Choroid plexus epithelial cell (primary cell): ENCODE measurements at regions not wholly inside any gene's neighbourhood (a gene's known extent, or its start where the extent isn't known, plus 50 kb on each side); places are given as distances from the start of the nearest gene placed in this dataset.

ENCODE experiments used
- DNase-seq: peaks from one replicate; pipeline ENCODE4 v3.0.0-alpha.2; 2010; ENCODE audit warnings: low read depth
- H3K4me3 ChIP-seq: 2 replicates; pipeline ENCODE4 v1.5.1; 2011; ENCODE audit warnings: low read depth, mild to moderate bottlenecking, control low read depth, low read length, moderate library complexity
- TF ChIP-seq, protein P1 (sequence below): conservative IDR thresholded peaks from 2 replicates; pipeline ENCODE4 v1.5.1; 2011; ENCODE audit warnings: low read depth, mild to moderate bottlenecking, control low read depth, inconsistent platforms, low read length, moderate library complexity

DNA sequence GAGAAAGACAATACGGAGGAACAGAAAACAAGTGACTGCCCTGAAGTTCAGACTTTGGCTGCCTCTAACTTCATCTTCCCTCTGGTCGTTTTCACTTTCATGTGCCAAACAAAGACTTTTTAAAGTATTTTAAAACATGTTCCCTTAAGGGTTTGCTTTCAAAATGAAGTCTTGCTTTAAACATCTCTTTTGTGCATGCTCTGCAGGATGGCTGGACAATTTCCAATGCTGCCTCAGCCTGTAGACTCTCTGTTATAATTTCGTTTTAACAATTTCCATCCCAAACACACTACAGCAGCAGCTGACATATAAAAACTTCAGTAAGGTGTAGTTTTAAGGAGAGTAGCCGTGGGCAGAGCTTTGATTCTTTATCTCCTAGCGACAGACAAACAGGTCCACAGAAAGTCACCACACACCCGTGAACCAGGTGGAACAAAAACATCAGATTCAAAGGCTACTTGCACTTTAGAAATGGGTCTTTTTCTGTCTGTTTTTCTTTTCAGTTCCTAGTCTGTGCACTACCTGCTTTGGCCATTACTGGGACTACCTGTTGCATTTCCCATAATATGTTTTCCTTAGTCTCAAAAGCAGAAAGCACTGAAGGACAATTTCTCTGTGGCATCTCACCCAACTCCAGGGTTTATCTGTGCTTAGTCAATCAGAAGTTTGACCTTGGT, 308.9 kb downstream of the DTWD2 start:
- TF ChIP-seq, protein P1, sequence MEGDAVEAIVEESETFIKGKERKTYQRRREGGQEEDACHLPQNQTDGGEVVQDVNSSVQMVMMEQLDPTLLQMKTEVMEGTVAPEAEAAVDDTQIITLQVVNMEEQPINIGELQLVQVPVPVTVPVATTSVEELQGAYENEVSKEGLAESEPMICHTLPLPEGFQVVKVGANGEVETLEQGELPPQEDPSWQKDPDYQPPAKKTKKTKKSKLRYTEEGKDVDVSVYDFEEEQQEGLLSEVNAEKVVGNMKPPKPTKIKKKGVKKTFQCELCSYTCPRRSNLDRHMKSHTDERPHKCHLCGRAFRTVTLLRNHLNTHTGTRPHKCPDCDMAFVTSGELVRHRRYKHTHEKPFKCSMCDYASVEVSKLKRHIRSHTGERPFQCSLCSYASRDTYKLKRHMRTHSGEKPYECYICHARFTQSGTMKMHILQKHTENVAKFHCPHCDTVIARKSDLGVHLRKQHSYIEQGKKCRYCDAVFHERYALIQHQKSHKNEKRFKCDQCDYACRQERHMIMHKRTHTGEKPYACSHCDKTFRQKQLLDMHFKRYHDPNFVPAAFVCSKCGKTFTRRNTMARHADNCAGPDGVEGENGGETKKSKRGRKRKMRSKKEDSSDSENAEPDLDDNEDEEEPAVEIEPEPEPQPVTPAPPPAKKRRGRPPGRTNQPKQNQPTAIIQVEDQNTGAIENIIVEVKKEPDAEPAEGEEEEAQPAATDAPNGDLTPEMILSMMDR = no peak
- no peak overlapping the region for H3K4me3 ChIP-seq
- DNase-seq = peak; percentile 5

DNA sequence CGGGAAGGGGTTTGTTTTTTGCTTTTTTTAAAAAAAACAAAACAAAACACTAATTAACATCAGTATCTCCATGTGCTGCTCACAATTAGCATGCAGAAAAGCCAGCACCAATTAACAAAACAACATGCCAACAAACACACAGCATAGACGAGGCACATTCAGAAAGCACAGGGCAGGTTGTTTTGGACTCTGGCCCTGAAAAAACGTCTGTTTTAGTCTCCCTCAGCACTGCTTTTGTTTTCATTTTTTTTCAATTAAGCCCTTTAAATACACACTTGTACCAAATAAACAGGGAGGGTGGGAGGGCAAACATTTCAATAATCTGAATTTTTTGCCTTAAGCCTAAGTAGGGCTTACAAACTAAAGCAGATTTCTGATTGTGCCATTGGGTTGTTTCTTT, 309.6 kb downstream of the DTWD2 start:
- no peak overlapping the region for H3K4me3 ChIP-seq
- DNase-seq = no peak
- TF ChIP-seq, protein P1 = no peak

DNA sequence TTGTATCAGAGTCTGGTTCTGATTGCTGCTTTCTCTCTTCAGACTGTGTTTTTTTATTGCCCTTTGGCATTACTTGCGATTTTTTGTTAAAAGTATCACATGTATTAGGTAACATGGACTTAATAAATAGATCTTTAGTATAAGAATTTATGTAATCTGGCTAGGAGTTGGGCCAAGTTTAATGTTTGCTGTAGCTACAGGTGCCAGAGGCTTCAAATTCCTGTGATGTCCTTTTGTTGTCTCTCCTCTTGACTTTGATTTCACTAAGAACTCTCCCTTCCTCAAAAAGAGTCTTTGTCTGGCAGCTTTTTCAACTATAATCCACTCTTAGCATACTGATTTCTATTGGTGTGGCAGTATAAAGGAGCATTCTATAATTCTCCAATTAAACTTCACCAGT, 313.1 kb downstream of the DTWD2 start:
- DNase-seq = no peak
- TF ChIP-seq, protein P1 = no peak

DNA sequence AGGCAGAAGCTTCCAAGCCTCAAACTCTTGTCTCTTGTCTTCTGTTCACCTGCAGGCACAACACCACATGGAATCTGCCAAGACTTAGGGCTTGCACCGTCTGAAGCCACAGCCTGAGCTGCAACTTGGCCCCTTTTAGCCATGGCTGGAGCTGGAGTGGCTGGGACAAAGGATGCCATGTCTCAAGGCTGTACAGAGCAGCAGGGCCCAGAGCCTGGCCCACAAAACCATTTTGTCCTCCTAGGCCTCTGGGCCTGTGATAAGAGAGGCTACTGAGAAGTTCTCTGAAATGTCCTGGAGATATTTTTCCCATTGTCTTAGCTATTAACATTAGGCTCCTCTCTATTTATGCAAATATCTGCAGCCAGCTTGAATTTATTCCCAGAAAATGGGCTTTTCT, 330.8 kb downstream of the DTWD2 start:
- H3K4me3 ChIP-seq = no peak overlapping the region
- DNase-seq = no peak
- TF ChIP-seq, protein P1 = no peak

More for the DNA sequence above, 313.1 kb downstream of the DTWD2 start:
- H3K4me3 ChIP-seq = no peak overlapping the region

DNA sequence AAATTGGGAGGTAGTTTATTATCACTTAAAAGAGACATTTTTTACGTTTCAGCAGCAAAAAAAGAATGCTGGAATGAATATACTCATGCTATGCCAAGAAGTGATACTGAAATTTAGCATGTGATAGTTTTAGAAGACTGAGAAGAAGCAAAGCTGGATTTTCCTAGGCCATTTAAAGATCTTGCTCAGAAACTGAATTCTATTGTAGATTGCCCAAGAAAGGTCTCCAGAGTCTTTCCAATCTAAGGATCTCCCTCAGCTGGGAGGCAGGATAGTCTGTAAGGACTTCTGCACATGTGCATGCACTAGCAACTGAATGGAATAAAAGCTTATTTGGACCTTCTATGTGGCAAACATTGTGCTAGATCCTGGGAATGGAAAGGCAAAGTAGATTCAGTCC, 334.5 kb downstream of the DTWD2 start:
- no peak overlapping the region for H3K4me3 ChIP-seq
- DNase-seq = no peak
- TF ChIP-seq, protein P1 = no peak

DNA sequence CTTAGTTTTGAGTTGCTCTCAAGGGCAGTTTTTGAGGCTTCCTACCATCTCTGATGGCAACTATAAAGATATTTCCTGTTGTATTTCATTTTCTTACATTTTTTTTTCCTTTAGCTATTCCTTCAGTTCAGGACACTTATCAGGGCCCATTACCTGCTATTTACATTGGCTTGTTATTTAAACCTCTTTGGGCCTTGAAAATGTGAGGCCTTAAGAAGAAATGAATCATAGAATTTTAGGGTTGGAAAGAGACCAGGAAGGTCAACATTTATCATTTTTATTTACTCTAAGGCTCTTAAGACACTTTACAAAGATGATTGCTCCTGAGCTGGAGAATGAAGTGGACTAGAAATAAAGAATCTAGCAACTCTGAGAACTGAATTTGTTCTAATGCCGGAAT, 335.2 kb downstream of the DTWD2 start:
- no peak overlapping the region for H3K4me3 ChIP-seq
- TF ChIP-seq, protein P1 = no peak
- no peak for DNase-seq

DNA sequence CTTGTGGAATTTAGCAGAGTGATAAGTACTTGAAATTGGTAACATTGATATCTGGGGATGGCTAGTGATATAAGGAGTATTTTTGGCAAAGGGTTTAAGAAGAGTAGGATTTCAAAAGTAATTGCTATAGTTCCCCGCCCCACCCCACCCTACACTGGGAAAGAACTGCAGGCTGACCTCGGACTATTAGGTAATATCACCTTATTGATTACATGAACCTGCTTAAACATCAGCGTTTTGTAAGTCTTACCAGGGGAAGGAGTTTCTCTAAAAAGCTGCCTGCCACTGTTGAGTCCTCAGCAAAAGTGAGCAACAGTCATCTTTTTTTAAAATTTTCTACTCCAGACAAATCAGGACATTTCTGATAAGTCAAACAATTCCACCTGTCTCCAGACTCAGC, 337.3 kb downstream of the DTWD2 start:
- TF ChIP-seq, protein P1 = no peak
- no peak overlapping the region for H3K4me3 ChIP-seq
- DNase-seq = no peak
